Omental fat pad (tissue), 3 donors: ENCODE measurements at regions not wholly inside any gene's neighbourhood (a gene's known extent, or its start where the extent isn't known, plus 50 kb on each side); places are given as distances from the start of the nearest gene placed in this dataset.

Experiments
- ATAC-seq: fragments of 150-250 bp; one replicate; pipeline ENCODE4 v1.9.1; 2016; ENCODE audit warnings: mild to moderate bottlenecking, moderate library complexity; ENCODE audit not compliant: low FRiP score
- DNase-seq: peaks from one replicate; pipeline ENCODE4 v3.0.0-alpha.2; 2019; ENCODE audit warnings: low spot score
- TF ChIP-seq, protein P1 (sequence below), 3 donors: fragments of 450-650 bp; IDR thresholded peaks; one replicate each; pipeline ENCODE4 v1.5.1; 2016 to 2017; ENCODE audit warnings: antibody characterized with exemption in 3 of 3, mild to moderate bottlenecking in 3 of 3, moderate library complexity in 2 of 3

DNA sequence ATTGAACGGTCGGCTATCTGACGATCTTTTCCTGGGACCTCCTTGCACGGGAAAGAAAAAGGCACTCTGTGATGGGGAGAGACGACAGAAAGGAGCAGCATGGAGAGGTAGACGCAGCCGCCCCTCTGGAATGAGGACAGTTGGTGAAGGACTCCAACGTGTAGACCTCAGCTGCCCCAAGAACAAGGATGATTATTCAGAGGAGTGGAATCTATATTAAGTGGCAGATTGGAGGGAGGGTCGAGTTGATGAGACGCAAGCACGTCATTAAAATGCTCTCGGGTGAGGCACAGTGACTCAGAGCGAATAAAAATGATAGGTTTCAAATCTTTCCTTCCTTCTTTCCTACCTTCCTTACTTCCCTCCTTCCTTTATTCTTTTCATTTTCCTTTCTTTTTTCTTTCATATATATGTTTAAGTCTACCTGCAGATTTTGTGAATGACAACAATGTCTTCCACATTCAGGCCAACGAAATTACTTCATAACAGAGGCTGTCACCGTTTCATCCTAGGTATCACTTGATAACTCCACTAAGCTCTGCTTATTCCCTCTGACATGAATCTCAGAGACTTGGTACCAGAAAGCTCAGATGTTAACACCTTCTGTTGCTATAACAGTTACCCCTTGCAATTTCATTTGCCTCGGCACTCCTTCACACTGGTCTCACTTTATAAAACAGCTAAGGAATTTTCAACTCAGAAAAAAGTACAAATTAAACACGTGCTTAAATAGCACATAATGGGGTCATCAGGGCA lies 110.0 kb upstream of the PPARGC1A start:
- TF ChIP-seq, protein P1, sequence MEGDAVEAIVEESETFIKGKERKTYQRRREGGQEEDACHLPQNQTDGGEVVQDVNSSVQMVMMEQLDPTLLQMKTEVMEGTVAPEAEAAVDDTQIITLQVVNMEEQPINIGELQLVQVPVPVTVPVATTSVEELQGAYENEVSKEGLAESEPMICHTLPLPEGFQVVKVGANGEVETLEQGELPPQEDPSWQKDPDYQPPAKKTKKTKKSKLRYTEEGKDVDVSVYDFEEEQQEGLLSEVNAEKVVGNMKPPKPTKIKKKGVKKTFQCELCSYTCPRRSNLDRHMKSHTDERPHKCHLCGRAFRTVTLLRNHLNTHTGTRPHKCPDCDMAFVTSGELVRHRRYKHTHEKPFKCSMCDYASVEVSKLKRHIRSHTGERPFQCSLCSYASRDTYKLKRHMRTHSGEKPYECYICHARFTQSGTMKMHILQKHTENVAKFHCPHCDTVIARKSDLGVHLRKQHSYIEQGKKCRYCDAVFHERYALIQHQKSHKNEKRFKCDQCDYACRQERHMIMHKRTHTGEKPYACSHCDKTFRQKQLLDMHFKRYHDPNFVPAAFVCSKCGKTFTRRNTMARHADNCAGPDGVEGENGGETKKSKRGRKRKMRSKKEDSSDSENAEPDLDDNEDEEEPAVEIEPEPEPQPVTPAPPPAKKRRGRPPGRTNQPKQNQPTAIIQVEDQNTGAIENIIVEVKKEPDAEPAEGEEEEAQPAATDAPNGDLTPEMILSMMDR (IDR thresholded peaks at IDR 0.05): no peak
- DNase-seq: no peak
- no peak for ATAC-seq

DNA sequence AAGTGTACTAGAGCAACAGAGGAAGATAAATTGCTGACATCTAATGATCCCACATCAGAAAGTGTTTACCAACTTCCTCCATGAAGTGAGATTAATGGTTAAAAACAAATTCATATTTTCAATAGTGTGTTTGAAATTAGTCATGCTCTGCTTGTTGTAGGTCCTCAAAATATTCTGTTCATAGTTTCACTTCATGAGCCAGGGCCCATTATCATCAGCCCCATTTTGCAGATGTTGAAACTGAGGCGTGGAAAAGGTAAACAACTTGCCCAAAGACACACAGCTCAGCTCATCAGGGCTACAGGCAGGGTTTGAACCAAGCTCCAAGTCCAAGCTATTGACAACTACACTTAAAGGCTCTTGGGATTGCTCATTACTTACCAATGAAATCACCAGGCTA lies 103.5 kb upstream of the PPARGC1A start:
- no peak for DNase-seq
- ATAC-seq: no peak
- TF ChIP-seq, protein P1 (IDR thresholded peaks at IDR 0.05): no peak

DNA sequence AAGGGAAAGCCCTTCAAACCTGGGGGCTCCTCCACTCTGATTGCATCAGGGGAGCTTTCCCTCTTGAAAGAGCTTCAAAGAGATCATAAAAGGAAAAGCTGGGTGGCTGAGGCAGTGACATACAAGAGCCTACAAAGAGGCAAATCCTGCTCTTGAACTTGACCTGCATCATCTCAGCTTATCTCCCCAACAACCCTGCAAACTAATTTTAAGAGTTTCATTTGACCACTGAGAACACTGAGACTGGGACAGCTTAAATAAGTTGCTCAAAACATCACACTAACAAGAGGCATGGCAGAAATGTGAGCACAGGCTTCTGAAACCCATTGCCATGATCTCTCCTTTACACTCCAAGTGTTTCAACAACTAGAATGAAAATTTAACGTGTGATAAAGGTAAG lies 101.6 kb upstream of the PPARGC1A start:
- TF ChIP-seq, protein P1 (IDR thresholded peaks at IDR 0.05): no peak
- ATAC-seq (no peak), DNase-seq (no peak)

DNA sequence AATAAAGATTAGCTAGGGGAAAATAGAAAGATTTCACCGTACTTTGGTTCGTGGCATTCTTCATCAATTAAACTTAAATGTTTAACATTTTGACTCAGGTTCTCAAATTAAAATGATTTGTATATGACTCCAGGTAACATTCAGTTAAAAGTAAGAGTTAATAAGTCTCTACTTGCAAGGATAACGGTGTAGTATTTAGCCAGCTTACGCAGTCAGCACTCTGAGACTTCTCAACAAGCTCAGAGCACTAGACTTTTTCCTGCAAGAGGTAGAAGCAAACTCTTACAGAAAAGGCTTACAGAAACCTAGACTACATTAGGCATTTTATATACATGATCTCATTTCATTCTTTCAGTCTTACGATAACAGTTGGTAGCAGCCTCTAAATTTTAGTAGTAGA lies 96.4 kb upstream of the PPARGC1A start:
- DNase-seq: no peak
- TF ChIP-seq, protein P1 (IDR thresholded peaks at IDR 0.05): no peak
- ATAC-seq: no peak

DNA sequence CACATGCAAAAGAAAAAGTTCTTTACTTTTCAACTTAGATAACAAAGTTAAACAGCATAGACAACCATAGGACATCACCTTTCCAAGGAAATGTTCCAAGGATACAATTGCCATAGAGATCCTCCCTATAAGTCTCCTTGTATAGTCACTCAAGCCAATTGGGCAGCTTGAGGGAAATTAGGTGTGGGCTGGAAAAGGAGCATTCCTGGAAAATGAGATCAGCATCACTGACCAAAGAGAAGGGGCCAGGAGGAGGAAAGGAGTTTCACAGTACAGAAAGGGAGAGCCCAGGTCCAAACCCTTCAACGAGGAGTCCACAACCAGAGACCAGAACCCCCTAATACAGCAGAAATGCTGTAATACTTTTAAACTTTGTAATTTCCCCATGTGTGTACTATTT lies 91.5 kb upstream of the PPARGC1A start:
- DNase-seq: no peak
- no peak for ATAC-seq
- TF ChIP-seq, protein P1 (IDR thresholded peaks at IDR 0.05): no peak

DNA sequence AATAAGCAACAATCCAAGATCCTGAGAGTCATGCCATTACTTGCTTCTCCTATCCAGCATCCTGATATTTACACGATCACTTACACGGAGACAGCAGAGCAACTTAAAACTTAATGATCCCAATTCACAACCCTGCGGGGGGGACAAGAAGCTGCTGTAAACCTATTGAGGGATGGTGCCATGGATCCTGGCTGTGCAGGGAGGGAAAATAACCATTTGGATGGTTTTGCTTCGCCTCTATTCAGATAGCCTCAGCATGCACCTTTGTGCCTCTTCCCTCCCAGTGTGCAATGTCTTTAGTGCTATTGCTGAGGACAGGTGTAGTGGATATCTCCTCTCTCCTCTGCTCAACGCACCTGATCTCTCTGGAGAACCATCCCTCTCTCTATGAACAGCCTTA lies 89.7 kb upstream of the PPARGC1A start:
- TF ChIP-seq, protein P1 (IDR thresholded peaks at IDR 0.05): no peak
- ATAC-seq (no peak), DNase-seq (no peak)

DNA sequence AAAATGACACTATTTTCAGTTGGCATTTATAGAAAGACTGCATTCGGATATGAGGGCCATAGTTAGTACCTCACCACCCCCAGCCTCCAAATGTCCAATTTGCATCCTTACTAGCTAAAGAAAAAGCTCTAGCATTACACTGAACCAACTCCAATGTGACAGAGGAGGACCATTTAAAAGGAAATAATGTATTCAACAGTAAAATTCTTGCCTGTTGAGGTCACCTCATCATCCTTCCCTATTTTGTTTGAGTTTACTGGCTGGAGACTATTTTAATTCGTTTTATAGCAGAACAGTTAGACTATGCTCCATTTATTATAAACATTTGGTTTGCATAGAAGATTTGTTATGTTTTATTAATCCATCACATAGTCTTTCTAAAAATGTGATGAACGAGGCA lies 88.2 kb upstream of the PPARGC1A start:
- TF ChIP-seq, protein P1 (IDR thresholded peaks at IDR 0.05): no peak
- no peak for ATAC-seq

More for the DNA sequence above, 88.2 kb upstream of the PPARGC1A start:
- no peak for DNase-seq
